ENCODE measurements at regions not wholly inside any gene's neighbourhood (a gene's known extent, or its start where the extent isn't known, plus 50 kb on each side); places are given as distances from the start of the nearest gene placed in this dataset.

DNA sequence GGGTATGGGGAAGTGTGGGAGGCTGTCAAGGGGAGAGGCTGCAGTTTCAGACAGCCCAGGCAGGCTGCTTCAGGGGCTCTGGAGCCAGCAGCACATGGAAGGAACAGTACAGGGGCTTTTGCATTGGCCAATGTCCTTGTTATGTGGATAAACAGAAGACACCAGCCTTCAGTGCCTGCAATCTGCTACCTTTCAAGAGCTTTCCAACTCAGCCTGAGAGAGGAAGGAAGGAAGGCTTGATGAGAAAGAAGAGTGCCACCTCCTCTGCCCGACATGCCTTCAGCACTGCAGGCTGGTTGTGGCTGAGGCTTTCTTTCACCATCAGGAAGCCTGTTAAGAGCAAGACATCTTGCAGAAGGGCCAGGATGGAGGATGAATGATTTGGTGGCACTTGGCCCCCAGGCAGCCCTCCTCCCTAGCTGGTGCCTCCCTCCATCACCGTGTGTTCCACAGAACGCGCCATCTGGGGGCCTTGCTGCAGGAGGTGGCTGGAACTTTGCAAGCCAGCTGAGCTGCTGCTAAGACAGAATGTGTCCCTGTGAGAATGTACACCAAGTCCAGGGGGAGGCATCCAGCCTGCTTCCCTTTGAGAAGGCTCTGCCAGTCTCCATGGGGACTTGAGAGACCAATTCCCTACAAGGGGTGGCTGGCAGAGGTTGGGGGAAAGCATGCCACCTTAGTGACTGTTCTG is 372.4 kb upstream of the PROX1 start:
- Histone ChIP-seq H2AK5ac (ENCODE audit: low read length) (no peak overlapping the region), H3K23ac (ENCODE audit: low read length) (no peak overlapping the region), H3K4me3 (ENCODE audit: low read length) (no peak overlapping the region), H3K9ac (ENCODE audit: low read length) (no peak overlapping the region), H3K27me3 (ENCODE audit: insufficient read depth, low read length, poor library complexity) (no peaks in the 10 kb centered on the region), H2BK120ac (ENCODE audit: low read depth, low read length) (no peak overlapping the region), H3K4ac (ENCODE audit: low read depth, low read length) (no peak overlapping the region), H2BK15ac (replicated peaks; ENCODE audit: low read depth) (no peak overlapping the region), H3K27ac (ENCODE audit: low read depth, low read length) (no peak overlapping the region), H4K8ac (ENCODE audit: low read depth, low read length) (no peak overlapping the region), H3K79me1 (ENCODE audit: low read length) (no peaks in the 10 kb centered on the region), H3K18ac (ENCODE audit: low read length) (no peak overlapping the region), H3K56ac (ENCODE audit: low read length) (no peak overlapping the region), H3K4me1 (ENCODE audit: control insufficient read depth, low read depth, low read length) (peaks cover 2% of the 10 kb centered on the region), H3K79me2 (ENCODE audit: control insufficient read depth, insufficient read depth, low read length) (no peaks in the 10 kb centered on the region), H4K5ac (ENCODE audit: low read length) (no peak overlapping the region), H3K4me2 (ENCODE audit: low read length) (no peak overlapping the region), H2BK5ac (ENCODE audit: low read length) (no peak overlapping the region), H3K36me3 (ENCODE audit: control insufficient read depth, insufficient read depth, low read length) (no peaks in the 10 kb centered on the region)
- WGBS (ENCODE audit: extremely low coverage, insufficient coverage, low lambda C conversion rate), result no CpG with 5 or more reads among the region's 4 CpGs
- DNase-seq, result no peak

DNA sequence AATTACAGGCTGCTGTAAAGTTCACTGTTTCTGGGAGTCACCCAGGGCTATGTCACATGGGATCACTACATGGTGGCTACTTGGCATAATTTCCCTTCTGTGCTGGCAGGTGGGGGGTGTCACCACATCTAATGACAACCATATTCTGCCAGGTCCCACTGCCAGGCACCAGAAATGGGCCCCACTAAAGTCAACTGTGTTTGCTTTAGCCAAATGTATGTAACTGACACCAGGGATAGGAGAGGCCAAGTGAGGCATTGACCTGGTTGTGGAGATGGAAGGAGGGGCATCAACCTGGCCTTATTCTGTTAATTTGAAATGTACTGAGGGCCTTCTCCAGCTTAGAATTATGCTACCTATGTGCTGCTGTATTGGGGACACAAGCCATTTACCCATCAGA is 370.6 kb upstream of the PROX1 start:
- Histone ChIP-seq H3K9ac (ENCODE audit: low read length) (no peak overlapping the region), H3K4ac (ENCODE audit: low read depth, low read length) (no peak overlapping the region), H3K79me1 (ENCODE audit: low read length) (no peaks in the 10 kb centered on the region), H2BK120ac (ENCODE audit: low read depth, low read length) (no peak overlapping the region), H3K27ac (ENCODE audit: low read depth, low read length) (no peak overlapping the region), H3K36me3 (ENCODE audit: control insufficient read depth, insufficient read depth, low read length) (no peaks in the 10 kb centered on the region), H2BK5ac (ENCODE audit: low read length) (no peak overlapping the region), H3K18ac (ENCODE audit: low read length) (no peak overlapping the region), H3K27me3 (ENCODE audit: insufficient read depth, low read length, poor library complexity) (no peaks in the 10 kb centered on the region), H3K23ac (ENCODE audit: low read length) (no peak overlapping the region), H3K56ac (ENCODE audit: low read length) (no peak overlapping the region), H2BK15ac (replicated peaks; ENCODE audit: low read depth) (no peak overlapping the region), H3K4me1 (ENCODE audit: control insufficient read depth, low read depth, low read length) (peaks cover 2% of the 10 kb centered on the region), H3K4me3 (ENCODE audit: low read length) (no peak overlapping the region), H4K8ac (ENCODE audit: low read depth, low read length) (no peak overlapping the region), H3K4me2 (ENCODE audit: low read length) (no peak overlapping the region), H3K79me2 (ENCODE audit: control insufficient read depth, insufficient read depth, low read length) (no peaks in the 10 kb centered on the region), H4K5ac (ENCODE audit: low read length) (no peak overlapping the region), H2AK5ac (ENCODE audit: low read length) (no peak overlapping the region)
- no peak for DNase-seq

DNA sequence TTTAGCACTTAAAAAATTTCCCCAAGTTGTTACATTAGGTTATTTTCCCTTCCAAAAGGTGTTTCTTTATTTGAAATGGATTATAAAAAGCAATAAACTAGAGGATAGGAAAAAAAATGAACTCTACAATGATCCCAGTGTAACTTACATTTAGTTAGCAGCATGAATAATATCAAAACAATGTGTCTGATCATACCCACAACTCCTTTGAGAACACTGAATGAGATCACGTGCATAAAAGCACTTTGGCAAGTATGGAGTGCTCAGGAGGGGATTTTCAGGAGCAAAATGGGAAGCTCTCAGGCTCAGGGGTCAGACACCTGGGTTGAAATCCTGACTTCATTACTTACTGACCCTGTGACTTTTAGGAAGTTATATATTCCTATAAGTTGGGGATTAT is 369.7 kb upstream of the PROX1 start:
- Histone ChIP-seq H2BK15ac (replicated peaks; ENCODE audit: low read depth) (no peak overlapping the region), H2BK120ac (ENCODE audit: low read depth, low read length) (no peak overlapping the region), H2BK5ac (ENCODE audit: low read length) (no peak overlapping the region), H3K23ac (ENCODE audit: low read length) (no peak overlapping the region), H2AK5ac (ENCODE audit: low read length) (no peak overlapping the region), H3K36me3 (ENCODE audit: control insufficient read depth, insufficient read depth, low read length) (no peaks in the 10 kb centered on the region), H4K5ac (ENCODE audit: low read length) (no peak overlapping the region), H3K79me2 (ENCODE audit: control insufficient read depth, insufficient read depth, low read length) (no peaks in the 10 kb centered on the region), H3K79me1 (ENCODE audit: low read length) (no peaks in the 10 kb centered on the region), H3K27me3 (ENCODE audit: insufficient read depth, low read length, poor library complexity) (no peaks in the 10 kb centered on the region), H3K4me1 (ENCODE audit: control insufficient read depth, low read depth, low read length) (peaks cover 2% of the 10 kb centered on the region), H3K4me3 (ENCODE audit: low read length) (no peak overlapping the region), H3K4ac (ENCODE audit: low read depth, low read length) (no peak overlapping the region), H3K4me2 (ENCODE audit: low read length) (no peak overlapping the region), H3K56ac (ENCODE audit: low read length) (no peak overlapping the region), H4K8ac (ENCODE audit: low read depth, low read length) (no peak overlapping the region), H3K27ac (ENCODE audit: low read depth, low read length) (no peak overlapping the region), H3K18ac (ENCODE audit: low read length) (no peak overlapping the region), H3K9ac (ENCODE audit: low read length) (no peak overlapping the region)
- no peak for DNase-seq
- no CpG with 5 or more reads among the region's 1 CpG for WGBS (ENCODE audit: extremely low coverage, insufficient coverage, low lambda C conversion rate)

DNA sequence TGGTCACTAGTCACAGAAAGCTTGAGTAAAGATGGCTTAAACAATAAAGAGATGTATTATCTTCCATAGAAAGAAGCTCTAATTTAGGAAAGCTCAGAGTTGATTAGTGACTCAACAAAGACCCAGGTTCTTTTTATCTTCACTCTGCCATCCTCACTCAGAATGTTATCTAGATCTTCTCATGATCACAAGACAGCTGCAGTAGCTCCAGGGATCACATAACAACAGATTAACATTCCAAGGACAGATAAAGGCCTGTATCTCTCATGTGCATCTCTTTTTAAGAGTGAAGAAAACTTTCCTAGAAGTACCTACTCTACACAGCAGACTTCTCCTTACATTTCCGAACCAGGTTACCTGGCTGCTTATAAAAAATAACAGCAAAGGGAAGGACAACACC is 368.7 kb upstream of the PROX1 start:
- Histone ChIP-seq H2BK15ac (replicated peaks; ENCODE audit: low read depth) (no peak overlapping the region), H3K4me1 (ENCODE audit: control insufficient read depth, low read depth, low read length) (peaks cover 2% of the 10 kb centered on the region), H2BK120ac (ENCODE audit: low read depth, low read length) (no peak overlapping the region), H3K79me2 (ENCODE audit: control insufficient read depth, insufficient read depth, low read length) (no peaks in the 10 kb centered on the region), H3K4ac (ENCODE audit: low read depth, low read length) (no peak overlapping the region), H3K4me2 (ENCODE audit: low read length) (no peak overlapping the region), H3K56ac (ENCODE audit: low read length) (no peak overlapping the region), H4K8ac (ENCODE audit: low read depth, low read length) (no peak overlapping the region), H3K23ac (ENCODE audit: low read length) (no peak overlapping the region), H3K36me3 (ENCODE audit: control insufficient read depth, insufficient read depth, low read length) (no peaks in the 10 kb centered on the region), H2BK5ac (ENCODE audit: low read length) (no peak overlapping the region), H2AK5ac (ENCODE audit: low read length) (no peak overlapping the region), H3K9ac (ENCODE audit: low read length) (no peak overlapping the region), H3K18ac (ENCODE audit: low read length) (no peak overlapping the region), H3K79me1 (ENCODE audit: low read length) (no peaks in the 10 kb centered on the region), H3K27ac (ENCODE audit: low read depth, low read length) (no peak overlapping the region), H4K5ac (ENCODE audit: low read length) (no peak overlapping the region), H3K27me3 (ENCODE audit: insufficient read depth, low read length, poor library complexity) (no peaks in the 10 kb centered on the region), H3K4me3 (ENCODE audit: low read length) (no peak overlapping the region)
- no CpG with 5 or more reads among the region's 1 CpG for WGBS (ENCODE audit: extremely low coverage, insufficient coverage, low lambda C conversion rate)
- DNase-seq, result peak; percentile 89

DNA sequence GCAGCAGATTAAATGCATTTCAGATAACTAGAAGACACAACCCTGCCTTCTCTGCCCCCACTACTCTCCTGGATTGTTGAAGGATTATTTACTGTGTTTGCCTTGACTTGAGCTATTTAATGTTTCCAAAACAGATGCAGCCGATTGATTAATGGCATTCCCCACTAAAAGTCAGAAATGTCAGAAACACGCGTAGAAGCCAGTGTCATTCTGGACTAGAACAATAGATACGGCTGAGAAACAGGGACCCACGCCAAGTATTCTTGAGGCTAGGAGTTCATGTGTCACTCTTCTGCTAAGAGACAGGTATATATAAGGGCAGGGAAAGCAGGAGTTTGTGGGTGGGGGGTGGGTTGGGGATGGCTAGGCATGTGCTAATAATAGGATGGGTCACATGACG is 366.7 kb upstream of the PROX1 start:
- H3K4me3 ChIP-seq (ENCODE audit: low read length), result no peak overlapping the region
- H2BK5ac ChIP-seq (ENCODE audit: low read length), result no peak overlapping the region
- H4K5ac ChIP-seq (ENCODE audit: low read length), result no peak overlapping the region
- H3K23ac ChIP-seq (ENCODE audit: low read length), result no peak overlapping the region
- H3K27ac ChIP-seq (ENCODE audit: low read depth, low read length), result no peak overlapping the region
- no peak overlapping the region for H4K8ac ChIP-seq (ENCODE audit: low read depth, low read length)
- H2BK15ac ChIP-seq (replicated peaks; ENCODE audit: low read depth), result no peak overlapping the region
- DNase-seq, result no peak
- H3K9ac ChIP-seq (ENCODE audit: low read length), result no peak overlapping the region
- no peak overlapping the region for H3K18ac ChIP-seq (ENCODE audit: low read length)
- peaks cover 2% of the 10 kb centered on the region for H3K4me1 ChIP-seq (ENCODE audit: control insufficient read depth, low read depth, low read length)
- H3K27me3 ChIP-seq (ENCODE audit: insufficient read depth, low read length, poor library complexity), result no peaks in the 10 kb centered on the region
- H3K79me1 ChIP-seq (ENCODE audit: low read length), result no peaks in the 10 kb centered on the region
- H3K4ac ChIP-seq (ENCODE audit: low read depth, low read length), result no peak overlapping the region
- no CpG with 5 or more reads among the region's 6 CpGs for WGBS (ENCODE audit: extremely low coverage, insufficient coverage, low lambda C conversion rate)
- H2AK5ac ChIP-seq (ENCODE audit: low read length), result no peak overlapping the region
- H3K56ac ChIP-seq (ENCODE audit: low read length), result no peak overlapping the region
- H2BK120ac ChIP-seq (ENCODE audit: low read depth, low read length), result no peak overlapping the region
- H3K4me2 ChIP-seq (ENCODE audit: low read length), result no peak overlapping the region
- no peaks in the 10 kb centered on the region for H3K79me2 ChIP-seq (ENCODE audit: control insufficient read depth, insufficient read depth, low read length)
- no peaks in the 10 kb centered on the region for H3K36me3 ChIP-seq (ENCODE audit: control insufficient read depth, insufficient read depth, low read length)

DNA sequence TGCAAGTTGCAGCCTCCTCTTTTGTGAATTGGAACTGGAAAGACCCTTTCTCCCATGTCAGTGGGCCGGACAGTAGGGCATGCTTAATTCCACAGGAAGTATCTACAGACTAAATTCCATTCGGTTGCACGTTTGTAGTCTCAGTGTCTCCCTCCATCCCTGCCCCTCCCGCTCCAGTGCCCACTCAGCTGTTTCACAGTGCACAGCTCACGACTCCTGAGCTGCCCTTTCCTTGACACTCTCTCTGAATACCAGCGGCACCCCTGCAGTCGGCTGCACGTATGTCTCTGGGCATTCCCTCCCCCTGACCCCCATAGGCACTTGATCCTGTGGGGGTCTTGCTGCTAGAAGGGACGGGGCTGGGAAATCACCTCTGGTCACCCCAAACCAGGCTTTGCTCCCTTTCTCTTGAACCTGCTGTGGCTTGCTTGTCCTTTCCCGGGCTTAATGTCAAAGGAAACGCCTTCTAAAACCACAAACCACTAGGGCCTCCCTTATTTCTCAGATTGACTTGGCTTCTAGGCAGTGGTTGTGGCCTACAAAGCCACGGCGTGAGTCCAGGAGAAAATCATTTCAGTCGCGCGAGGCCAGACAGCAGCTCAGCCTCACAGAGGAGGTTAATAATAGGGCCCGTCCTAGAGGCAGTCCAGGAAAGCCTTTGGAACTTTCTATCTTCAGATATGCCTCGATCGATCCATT is 365.3 kb upstream of the PROX1 start:
- Histone ChIP-seq H3K9ac (ENCODE audit: low read length) (no peak overlapping the region), H4K8ac (ENCODE audit: low read depth, low read length) (no peak overlapping the region), H4K5ac (ENCODE audit: low read length) (no peak overlapping the region), H2AK5ac (ENCODE audit: low read length) (no peak overlapping the region), H3K79me1 (ENCODE audit: low read length) (no peaks in the 10 kb centered on the region), H3K4me2 (ENCODE audit: low read length) (no peak overlapping the region), H2BK5ac (ENCODE audit: low read length) (no peak overlapping the region), H3K4me1 (ENCODE audit: control insufficient read depth, low read depth, low read length) (peaks cover 2% of the 10 kb centered on the region), H3K27ac (ENCODE audit: low read depth, low read length) (no peak overlapping the region), H3K4ac (ENCODE audit: low read depth, low read length) (no peak overlapping the region), H2BK15ac (replicated peaks; ENCODE audit: low read depth) (no peak overlapping the region), H3K56ac (ENCODE audit: low read length) (no peak overlapping the region), H3K36me3 (ENCODE audit: control insufficient read depth, insufficient read depth, low read length) (no peaks in the 10 kb centered on the region), H3K79me2 (ENCODE audit: control insufficient read depth, insufficient read depth, low read length) (no peaks in the 10 kb centered on the region), H3K23ac (ENCODE audit: low read length) (no peak overlapping the region), H2BK120ac (ENCODE audit: low read depth, low read length) (no peak overlapping the region), H3K18ac (ENCODE audit: low read length) (no peak overlapping the region), H3K4me3 (ENCODE audit: low read length) (no peak overlapping the region), H3K27me3 (ENCODE audit: insufficient read depth, low read length, poor library complexity) (no peaks in the 10 kb centered on the region)
- no peak for DNase-seq
- WGBS (ENCODE audit: extremely low coverage, insufficient coverage, low lambda C conversion rate), result no CpG with 5 or more reads among the region's 19 CpGs

Data from mesendoderm (in vitro differentiated cells).